ENCODE measurements at regions not wholly inside any gene's neighbourhood (a gene's known extent, or its start where the extent isn't known, plus 50 kb on each side); places are given as distances from the start of the nearest gene placed in this dataset.

DNA sequence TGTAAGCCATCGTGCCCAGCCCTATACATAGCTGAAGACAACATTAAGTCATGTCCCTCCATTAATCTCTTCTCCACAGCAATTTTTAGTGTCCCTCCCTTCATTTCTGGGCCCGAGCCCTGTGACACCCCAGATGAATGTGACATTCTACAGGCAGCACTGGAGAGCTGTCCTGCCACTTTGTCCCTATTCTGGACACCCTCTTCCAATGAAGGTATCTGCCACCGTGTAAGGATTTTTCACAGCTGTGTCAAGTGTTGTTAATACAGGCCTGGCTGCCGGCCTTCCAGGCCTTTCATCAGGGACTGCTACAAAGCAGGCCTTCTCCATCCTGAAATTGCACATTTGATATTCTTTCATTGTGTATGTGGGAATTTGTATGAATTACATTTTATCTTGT, 62.0 kb upstream of the SLC28A3 start (continued):
- TF ChIP-seq SOX6 (IDR thresholded peaks at IDR 0.05) (no peak), SOX6 (CRISPR knock-in tag; IDR thresholded peaks at IDR 0.05) (no peak)

GRCh38 chr9:84403288-84403687, 62.7 kb upstream of the SLC28A3 start:
- Histone ChIP-seq H3K9me3 (ENCODE audit: low read length) (no peaks in the 10 kb centered on the region), H3K27ac (ENCODE audit: extremely low read length, insufficient read depth, low read length) (no peak overlapping the region), H4K20me1 (ENCODE audit: insufficient read depth, low read length) (no peaks in the 10 kb centered on the region), H3K4me3 (replicated peaks in 1 of 3; ENCODE audit: insufficient read depth in 1 of 3, low read depth in 2 of 3, low read length in 3 of 3) (no peak overlapping the region), H3K79me2 (ENCODE audit: insufficient read depth, low read length) (no peaks in the 10 kb centered on the region), H3K9ac (ENCODE audit: insufficient read depth, low read depth, low read length) (no peak overlapping the region), H3K4me2 (ENCODE audit: low read depth, low read length) (no peak overlapping the region), H3K27me3 (ENCODE audit: control insufficient read depth in 1 of 2, insufficient read depth in 2 of 2, low read length in 2 of 2) (no peaks in the 10 kb centered on the region), H2AFZ (ENCODE audit: low read length) (no peak overlapping the region), H3K4me1 (ENCODE audit: insufficient read depth, low read length) (no peaks in the 10 kb centered on the region), H3K36me3 (replicated peaks in 1 of 2; ENCODE audit: control insufficient read depth in 1 of 2, insufficient read depth in 2 of 2, low read length in 2 of 2) (no peaks in the 10 kb centered on the region)
- in situ Hi-C loops (cut with HindIII; ENCODE audit: extremely low pct_ligation_motif_present, low pct_unique_long_range_greater_than_20kb) = no loop called here
- 49% methylated on average over 3 of the region's 3 CpGs for WGBS (ENCODE audit: low lambda C conversion rate)
- ChIA-PET CTCF (ENCODE audit: low intra/inter-chr PET ratio, low total read pairs) (no interaction called here), POLR2A (no interaction called here)
- DNase-seq (ENCODE audit: low spot score) = no peak
- BruUV-seq (replicated peaks) = no TSS peak
- no peak for FAIRE-seq
- intact Hi-C loops (cut with micrococcal nuclease; ENCODE audit: unreplicated experiment) = no loop called here
- ATAC-seq = no peak
- TF ChIP-seq ZC3H4 (CRISPR knock-in tag; IDR thresholded peaks at IDR 0.05; ENCODE audit: borderline replicate concordance) (no peak), ZNF878 (CRISPR knock-in tag; IDR thresholded peaks at IDR 0.05) (no peak), ZNF616 (CRISPR knock-in tag; IDR thresholded peaks at IDR 0.05; ENCODE audit: low read depth) (no peak), HOXA5 (CRISPR knock-in tag; IDR thresholded peaks at IDR 0.05) (no peak), SMARCC2 (IDR thresholded peaks at IDR 0.05) (no peak), RNF2 (conservative IDR thresholded peaks at IDR 0.05; ENCODE audit: low read depth) (no peak), RBM22 (optimal IDR thresholded peaks at IDR 0.05; ENCODE audit: low read length) (no peak), ZNF552 (CRISPR knock-in tag; IDR thresholded peaks at IDR 0.05; ENCODE audit: borderline replicate concordance) (no peak), ZNF142 (CRISPR knock-in tag; IDR thresholded peaks at IDR 0.05) (no peak), MEF2D (CRISPR knock-in tag; IDR thresholded peaks at IDR 0.05) (no peak), PPARG (CRISPR knock-in tag; conservative IDR thresholded peaks at IDR 0.05) (no peak), ZFP37 (CRISPR knock-in tag; IDR thresholded peaks at IDR 0.05; ENCODE audit: borderline replicate concordance) (no peak), ELK4 (CRISPR knock-in tag; IDR thresholded peaks at IDR 0.05; ENCODE audit: borderline replicate concordance) (no peak), MEIS2 (CRISPR knock-in tag; IDR thresholded peaks at IDR 0.05) (no peak), SALL2 (CRISPR knock-in tag; IDR thresholded peaks at IDR 0.05) (no peak), SP140L (CRISPR knock-in tag; IDR thresholded peaks at IDR 0.05; ENCODE audit: borderline replicate concordance) (no peak)
- TF ChIP-seq, protein P1, sequence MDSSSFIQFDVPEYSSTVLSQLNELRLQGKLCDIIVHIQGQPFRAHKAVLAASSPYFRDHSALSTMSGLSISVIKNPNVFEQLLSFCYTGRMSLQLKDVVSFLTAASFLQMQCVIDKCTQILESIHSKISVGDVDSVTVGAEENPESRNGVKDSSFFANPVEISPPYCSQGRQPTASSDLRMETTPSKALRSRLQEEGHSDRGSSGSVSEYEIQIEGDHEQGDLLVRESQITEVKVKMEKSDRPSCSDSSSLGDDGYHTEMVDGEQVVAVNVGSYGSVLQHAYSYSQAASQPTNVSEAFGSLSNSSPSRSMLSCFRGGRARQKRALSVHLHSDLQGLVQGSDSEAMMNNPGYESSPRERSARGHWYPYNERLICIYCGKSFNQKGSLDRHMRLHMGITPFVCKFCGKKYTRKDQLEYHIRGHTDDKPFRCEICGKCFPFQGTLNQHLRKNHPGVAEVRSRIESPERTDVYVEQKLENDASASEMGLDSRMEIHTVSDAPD (CRISPR knock-in tag; IDR thresholded peaks at IDR 0.05) = no peak

Measured in HepG2 (cell line).